HCT116 (cell line): ENCODE measurements at regions not wholly inside any gene's neighbourhood (a gene's known extent, or its start where the extent isn't known, plus 50 kb on each side); places are given as distances from the start of the nearest gene placed in this dataset.

Source experiments
- ATAC-seq: fragments of 200-7000 bp; cut with Tn5 transposase; 2 replicates; pipeline ENCODE4 v1.9.1; 2020; ENCODE audit warnings: mild to moderate bottlenecking, moderate library complexity
- BruUV-seq: library from RNA; stranded (reverse); fragments of 400-500 nt; replicated peaks from 2 replicates; lab custom pipeline; 2021; lab: Mats Ljungman, UMichigan
- CTCF ChIA-PET: fragments of 300-600 bp; sonication (Branson Sonifier 250); formaldehyde crosslinking; loops from one replicate; lab custom pipeline; 2021; ENCODE audit warnings: antibody characterized with exemption; lab: Charles Lee
- POLR2A ChIA-PET: fragments of 300-600, 350-600 bp; sonication (Branson Sonifier 250); formaldehyde crosslinking; loops from one replicate; lab custom pipeline; 2021; ENCODE audit warnings: antibody characterized with exemption; lab: Charles Lee
- RAD21 ChIA-PET, 2 experiments: fragments of 300-600 bp; sonication (Branson Sonifier 250); formaldehyde crosslinking; loops; one replicate each; lab custom pipeline; 2023; ENCODE audit warnings: low total read pairs in 2 of 2; ENCODE audit not compliant: uncharacterized antibody in 2 of 2, unreplicated experiment in 2 of 2, low non-redundant PET in 1 of 2; lab: Charles Lee
- DNase-seq: peaks from one replicate; pipeline ENCODE4 v3.0.0-alpha.2; 2010; ENCODE audit warnings: low read depth, low spot score
- H2AFZ ChIP-seq: fragments of 200-600 bp; shearing (Covaris generic), sonication (generic); 2 replicates; pipeline ENCODE4 v1.6.1; 2017; ENCODE audit warnings: low read depth, mixed run types, mixed read lengths, antibody characterized with exemption, low read length; ENCODE audit not compliant: poor library complexity, severe bottlenecking
- H3K27ac ChIP-seq: 2 replicates; pipeline ENCODE4 v1.5.1; 2012; ENCODE audit warnings: low read depth, low read length
- H3K27me3 ChIP-seq: fragments of 200-600 bp; sonication (generic); 2 replicates; pipeline ENCODE4 v1.6.1; 2016; ENCODE audit warnings: mixed run types, low read length, mixed read lengths; ENCODE audit not compliant: insufficient read depth
- H3K36me3 ChIP-seq, 2 experiments: fragments of 200-500 bp in 1 of 2; fragments of 200-600 bp in 1 of 2; sonication (Bioruptor generic) in 1 of 2; sonication (generic) in 1 of 2; 2 replicates each; pipeline versions ENCODE4 v1.5.1 to v1.6.1; 2014 to 2016; ENCODE audit warnings: low read length in 2 of 2, inconsistent platforms in 1 of 2, mixed read lengths in 1 of 2, mixed run types in 1 of 2; ENCODE audit not compliant: insufficient read depth in 2 of 2, control insufficient read depth in 1 of 2
- H3K4me1 ChIP-seq, 2 experiments: fragments of 200-600 bp in 1 of 2; sonication (generic) in 1 of 2; 2 replicates each; pipeline versions ENCODE4 v1.5.1 to v1.6.1; 2012 to 2017; ENCODE audit warnings: low read length in 2 of 2, inconsistent platforms in 1 of 2, mild to moderate bottlenecking in 1 of 2, mixed read lengths in 1 of 2, mixed run types in 1 of 2, moderate library complexity in 1 of 2; ENCODE audit not compliant: insufficient read depth in 2 of 2, control insufficient read depth in 1 of 2
- H3K4me2 ChIP-seq: fragments of 200-600 bp; sonication (generic); 2 replicates; pipeline ENCODE4 v1.6.1; 2017; ENCODE audit warnings: mixed run types, low read length, mixed read lengths
- H3K4me3 ChIP-seq, 2 experiments: fragments of 200-600 bp in 1 of 2; sonication (generic) in 1 of 2; replicated peaks in 1 of 2; 2 replicates each; pipeline ENCODE4 v1.5.1; 2011 to 2016; ENCODE audit warnings: low read length in 2 of 2, control low read depth in 1 of 2, low read depth in 1 of 2, mild to moderate bottlenecking in 1 of 2, mixed read lengths in 1 of 2, mixed run types in 1 of 2
- H3K79me2 ChIP-seq: fragments of 200-600 bp; sonication (generic); 2 replicates; pipeline ENCODE4 v1.6.1; 2017; ENCODE audit warnings: mild to moderate bottlenecking, mixed run types, low read length, moderate library complexity, mixed read lengths; ENCODE audit not compliant: insufficient read depth
- H3K9ac ChIP-seq: fragments of 200-600 bp; sonication (generic); 2 replicates; pipeline ENCODE4 v1.6.1; 2016; ENCODE audit warnings: low read length, mixed read lengths
- H3K9me2 ChIP-seq: fragments of 200-600 bp; sonication (generic), shearing (Covaris generic); 2 replicates; pipeline ENCODE4 v1.6.1; 2017; ENCODE audit warnings: mixed run types, mild to moderate bottlenecking, moderate library complexity; ENCODE audit not compliant: insufficient read depth
- H3K9me3 ChIP-seq, 2 experiments: fragments of 200-500 bp in 1 of 2; fragments of 200-600 bp in 1 of 2; sonication (Bioruptor generic) in 1 of 2; sonication (generic) in 1 of 2; 2 replicates each; pipeline ENCODE4 v1.6.1; 2014 to 2017; ENCODE audit warnings: low read length in 2 of 2, mixed read lengths in 2 of 2, inconsistent platforms in 1 of 2, low read depth in 1 of 2, mild to moderate bottlenecking in 1 of 2, mixed run types in 1 of 2, moderate library complexity in 1 of 2; ENCODE audit not compliant: control insufficient read depth in 1 of 2, insufficient read depth in 1 of 2
- H4K20me1 ChIP-seq: fragments of 200-600 bp; sonication (generic), shearing (Covaris generic); 2 replicates; pipeline ENCODE4 v1.6.1; 2017; ENCODE audit warnings: mixed run types, mild to moderate bottlenecking, moderate library complexity; ENCODE audit not compliant: insufficient read depth
- CBX3 ChIP-seq: IDR thresholded peaks from 2 replicates; pipeline ENCODE4 v1.6.1; 2012; ENCODE audit warnings: low read depth
- CEBPB ChIP-seq: IDR thresholded peaks from 2 replicates; pipeline ENCODE4 v1.6.1; 2012; ENCODE audit warnings: low read depth
- EGR1 ChIP-seq: IDR thresholded peaks from 2 replicates; pipeline ENCODE4 v1.6.1; 2012; ENCODE audit warnings: low read depth
- ELF1 ChIP-seq: IDR thresholded peaks from 2 replicates; pipeline ENCODE4 v1.6.1; 2012; ENCODE audit warnings: low read depth, borderline replicate concordance
- EZH2 ChIP-seq: fragments of 200-600 bp; sonication (generic); IDR thresholded peaks from 2 replicates; pipeline ENCODE4 v1.6.1; 2017; ENCODE audit warnings: antibody characterized with exemption, mixed run types
- EZH2phosphoT487 ChIP-seq: fragments of 200-600 bp; IDR thresholded peaks from 2 replicates; pipeline ENCODE4 v1.6.1; 2018; ENCODE audit warnings: antibody characterized with exemption, borderline replicate concordance
- FOSL1 ChIP-seq: IDR thresholded peaks from 2 replicates; pipeline ENCODE4 v1.6.1; 2012; ENCODE audit warnings: low read depth
- POLR2AphosphoS5 ChIP-seq: IDR thresholded peaks from 2 replicates; pipeline ENCODE4 v1.6.1; 2011; ENCODE audit warnings: mild to moderate bottlenecking, low read depth, low read length, moderate library complexity
- RAD21 ChIP-seq: IDR thresholded peaks from 2 replicates; pipeline ENCODE4 v1.6.1; 2012; ENCODE audit warnings: low read depth, mild to moderate bottlenecking
- SIN3A ChIP-seq: IDR thresholded peaks from 2 replicates; pipeline ENCODE4 v1.6.1; 2012; ENCODE audit warnings: low read depth
- SP1 ChIP-seq: IDR thresholded peaks from 2 replicates; pipeline ENCODE4 v1.6.1; 2012; ENCODE audit warnings: low read depth
- ZFX ChIP-seq: fragments of 450-650 bp; IDR thresholded peaks from 2 replicates; pipeline ENCODE4 v1.6.1; 2017
- ZNF274 ChIP-seq: fragments of 200-500 bp; sonication (Bioruptor generic); IDR thresholded peaks from 2 replicates; pipeline ENCODE4 v1.6.1; 2014; ENCODE audit warnings: mild to moderate bottlenecking, low read depth, low read length, inconsistent platforms
- intact Hi-C: fragments of 100-400 bp; cut with micrococcal nuclease; formaldehyde crosslinking; loops from 2 replicates; pipeline ENCODE4 v1.10.0; 2022
- TF ChIP-seq, protein P1 (sequence below): IDR thresholded peaks from 2 replicates; pipeline ENCODE4 v1.6.1; 2012; ENCODE audit warnings: low read depth
- TF ChIP-seq, protein P2 (sequence below), 3 experiments: fragments of 200-600 bp in 1 of 3; sonication (generic) in 1 of 3; IDR thresholded peaks in 2 of 3; conservative IDR thresholded peaks in 1 of 3; 2 replicates each; pipeline ENCODE4 v1.5.1; 2012 to 2017; ENCODE audit warnings: low read depth in 2 of 3, low read length in 2 of 3, antibody characterized with exemption in 1 of 3, borderline replicate concordance in 1 of 3, control low read depth in 1 of 3, mild to moderate bottlenecking in 1 of 3, mixed read lengths in 1 of 3, mixed run types in 1 of 3, moderate library complexity in 1 of 3; ENCODE audit not compliant: insufficient read depth in 1 of 3
- TF ChIP-seq, protein P3 (sequence below): IDR thresholded peaks from 2 replicates; pipeline ENCODE4 v1.6.1; 2011; ENCODE audit warnings: mild to moderate bottlenecking, low read length, moderate library complexity; ENCODE audit not compliant: insufficient replicate concordance; ENCODE audit errors: extremely low read depth

DNA sequence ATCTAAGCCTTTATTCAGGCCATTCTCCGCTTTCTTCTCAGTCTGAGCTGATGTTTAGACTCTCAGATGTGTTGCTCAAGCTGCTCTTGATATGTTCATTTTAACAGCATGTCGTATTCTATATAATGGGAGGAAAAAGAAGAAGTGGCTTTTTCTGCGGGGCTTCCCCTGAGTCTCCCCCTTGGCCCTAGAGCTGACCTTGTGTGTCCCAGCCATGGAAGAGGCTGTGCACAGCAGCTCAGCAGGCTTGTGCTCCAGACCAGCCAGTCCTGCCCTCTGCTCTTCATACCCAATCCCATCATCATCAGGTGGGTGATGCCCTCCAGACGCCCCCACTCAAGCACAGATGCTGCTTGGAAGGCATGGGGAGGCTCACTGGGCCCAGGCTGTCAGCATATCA is 155.1 kb upstream of the CELF4 start:
- no peaks in the 10 kb centered on the region for H3K36me3 ChIP-seq
- no peak overlapping the region for H2AFZ ChIP-seq
- ChIA-PET CTCF (no interaction called here), POLR2A (no interaction called here), RAD21 (no interaction called here)
- ATAC-seq (no peak), DNase-seq (no peak)
- intact Hi-C loops, result no loop called here
- H3K27me3 ChIP-seq, result 0 out of 2 replicates have a peak, but pooled peaks cover 3% of the 10 kb centered on the region
- no peak overlapping the region for H3K4me2 ChIP-seq
- no peaks in the 10 kb centered on the region for H3K79me2 ChIP-seq
- TF ChIP-seq POLR2AphosphoS5 (no peak), CBX3 (no peak), SIN3A (no peak), SP1 (no peak), EGR1 (no peak), ZFX (no peak), EZH2 (no peak), CEBPB (no peak), ELF1 (no peak), EZH2phosphoT487 (no peak), RAD21 (no peak), ZNF274 (no peak), FOSL1 (no peak)
- TF ChIP-seq, protein P1, sequence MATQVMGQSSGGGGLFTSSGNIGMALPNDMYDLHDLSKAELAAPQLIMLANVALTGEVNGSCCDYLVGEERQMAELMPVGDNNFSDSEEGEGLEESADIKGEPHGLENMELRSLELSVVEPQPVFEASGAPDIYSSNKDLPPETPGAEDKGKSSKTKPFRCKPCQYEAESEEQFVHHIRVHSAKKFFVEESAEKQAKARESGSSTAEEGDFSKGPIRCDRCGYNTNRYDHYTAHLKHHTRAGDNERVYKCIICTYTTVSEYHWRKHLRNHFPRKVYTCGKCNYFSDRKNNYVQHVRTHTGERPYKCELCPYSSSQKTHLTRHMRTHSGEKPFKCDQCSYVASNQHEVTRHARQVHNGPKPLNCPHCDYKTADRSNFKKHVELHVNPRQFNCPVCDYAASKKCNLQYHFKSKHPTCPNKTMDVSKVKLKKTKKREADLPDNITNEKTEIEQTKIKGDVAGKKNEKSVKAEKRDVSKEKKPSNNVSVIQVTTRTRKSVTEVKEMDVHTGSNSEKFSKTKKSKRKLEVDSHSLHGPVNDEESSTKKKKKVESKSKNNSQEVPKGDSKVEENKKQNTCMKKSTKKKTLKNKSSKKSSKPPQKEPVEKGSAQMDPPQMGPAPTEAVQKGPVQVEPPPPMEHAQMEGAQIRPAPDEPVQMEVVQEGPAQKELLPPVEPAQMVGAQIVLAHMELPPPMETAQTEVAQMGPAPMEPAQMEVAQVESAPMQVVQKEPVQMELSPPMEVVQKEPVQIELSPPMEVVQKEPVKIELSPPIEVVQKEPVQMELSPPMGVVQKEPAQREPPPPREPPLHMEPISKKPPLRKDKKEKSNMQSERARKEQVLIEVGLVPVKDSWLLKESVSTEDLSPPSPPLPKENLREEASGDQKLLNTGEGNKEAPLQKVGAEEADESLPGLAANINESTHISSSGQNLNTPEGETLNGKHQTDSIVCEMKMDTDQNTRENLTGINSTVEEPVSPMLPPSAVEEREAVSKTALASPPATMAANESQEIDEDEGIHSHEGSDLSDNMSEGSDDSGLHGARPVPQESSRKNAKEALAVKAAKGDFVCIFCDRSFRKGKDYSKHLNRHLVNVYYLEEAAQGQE, result no peak
- TF ChIP-seq, protein P2, sequence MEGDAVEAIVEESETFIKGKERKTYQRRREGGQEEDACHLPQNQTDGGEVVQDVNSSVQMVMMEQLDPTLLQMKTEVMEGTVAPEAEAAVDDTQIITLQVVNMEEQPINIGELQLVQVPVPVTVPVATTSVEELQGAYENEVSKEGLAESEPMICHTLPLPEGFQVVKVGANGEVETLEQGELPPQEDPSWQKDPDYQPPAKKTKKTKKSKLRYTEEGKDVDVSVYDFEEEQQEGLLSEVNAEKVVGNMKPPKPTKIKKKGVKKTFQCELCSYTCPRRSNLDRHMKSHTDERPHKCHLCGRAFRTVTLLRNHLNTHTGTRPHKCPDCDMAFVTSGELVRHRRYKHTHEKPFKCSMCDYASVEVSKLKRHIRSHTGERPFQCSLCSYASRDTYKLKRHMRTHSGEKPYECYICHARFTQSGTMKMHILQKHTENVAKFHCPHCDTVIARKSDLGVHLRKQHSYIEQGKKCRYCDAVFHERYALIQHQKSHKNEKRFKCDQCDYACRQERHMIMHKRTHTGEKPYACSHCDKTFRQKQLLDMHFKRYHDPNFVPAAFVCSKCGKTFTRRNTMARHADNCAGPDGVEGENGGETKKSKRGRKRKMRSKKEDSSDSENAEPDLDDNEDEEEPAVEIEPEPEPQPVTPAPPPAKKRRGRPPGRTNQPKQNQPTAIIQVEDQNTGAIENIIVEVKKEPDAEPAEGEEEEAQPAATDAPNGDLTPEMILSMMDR (IDR thresholded peaks at IDR 0.05 in 2 of 3, conservative IDR thresholded peaks at IDR 0.05 in 1 of 3; ENCODE audit: borderline replicate concordance in 1 of 3, insufficient read depth in 1 of 3, low read depth in 2 of 3, low read length in 2 of 3), result no peak
- TF ChIP-seq, protein P3, sequence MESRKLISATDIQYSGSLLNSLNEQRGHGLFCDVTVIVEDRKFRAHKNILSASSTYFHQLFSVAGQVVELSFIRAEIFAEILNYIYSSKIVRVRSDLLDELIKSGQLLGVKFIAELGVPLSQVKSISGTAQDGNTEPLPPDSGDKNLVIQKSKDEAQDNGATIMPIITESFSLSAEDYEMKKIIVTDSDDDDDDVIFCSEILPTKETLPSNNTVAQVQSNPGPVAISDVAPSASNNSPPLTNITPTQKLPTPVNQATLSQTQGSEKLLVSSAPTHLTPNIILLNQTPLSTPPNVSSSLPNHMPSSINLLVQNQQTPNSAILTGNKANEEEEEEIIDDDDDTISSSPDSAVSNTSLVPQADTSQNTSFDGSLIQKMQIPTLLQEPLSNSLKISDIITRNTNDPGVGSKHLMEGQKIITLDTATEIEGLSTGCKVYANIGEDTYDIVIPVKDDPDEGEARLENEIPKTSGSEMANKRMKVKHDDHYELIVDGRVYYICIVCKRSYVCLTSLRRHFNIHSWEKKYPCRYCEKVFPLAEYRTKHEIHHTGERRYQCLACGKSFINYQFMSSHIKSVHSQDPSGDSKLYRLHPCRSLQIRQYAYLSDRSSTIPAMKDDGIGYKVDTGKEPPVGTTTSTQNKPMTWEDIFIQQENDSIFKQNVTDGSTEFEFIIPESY, result no peak
- H3K27ac ChIP-seq, result no peak overlapping the region
- no peaks in the 10 kb centered on the region for H3K4me1 ChIP-seq
- BruUV-seq, result no TSS peak
- H3K9ac ChIP-seq, result no peak overlapping the region
- H3K9me3 ChIP-seq, result no peaks in the 10 kb centered on the region
- no peaks in the 10 kb centered on the region for H3K9me2 ChIP-seq
- no peaks in the 10 kb centered on the region; the same call in 1 of the 2 replicates for H4K20me1 ChIP-seq
- no peak overlapping the region for H3K4me3 ChIP-seq
